CD4-positive, alpha-beta T cell treated with Interleukin-4 for 4 hours (primary cell): ENCODE measurements at regions not wholly inside any gene's neighbourhood (a gene's known extent, or its start where the extent isn't known, plus 50 kb on each side); places are given as distances from the start of the nearest gene placed in this dataset.
A peak's percentile ranks its signal among the peaks of the same experiment; 100 is the strongest.

Experiments used
- DNase-seq: peaks from one replicate; pipeline ENCODE4 v3.0.0-alpha.2; 2020

DNA sequence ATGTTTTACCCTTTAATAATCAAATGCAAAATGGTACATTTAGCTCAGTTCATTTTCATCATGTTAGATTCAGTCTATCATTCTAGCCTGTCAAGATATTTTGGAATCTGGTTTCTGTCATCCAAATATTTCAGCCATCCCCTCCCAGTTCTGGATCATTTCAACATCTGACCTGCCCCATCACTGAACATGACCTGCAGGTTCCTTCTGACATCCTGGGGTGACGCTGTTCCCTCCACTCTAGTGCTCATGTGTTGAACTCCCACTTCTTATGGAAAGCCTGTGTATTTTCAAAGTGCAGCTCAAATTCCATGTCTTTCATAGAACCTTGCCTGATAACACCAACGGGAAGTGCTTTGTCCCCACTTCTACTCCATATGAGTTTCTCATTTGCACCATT, 320.0 kb upstream of the TNP1 start:
- no peak for DNase-seq

DNA sequence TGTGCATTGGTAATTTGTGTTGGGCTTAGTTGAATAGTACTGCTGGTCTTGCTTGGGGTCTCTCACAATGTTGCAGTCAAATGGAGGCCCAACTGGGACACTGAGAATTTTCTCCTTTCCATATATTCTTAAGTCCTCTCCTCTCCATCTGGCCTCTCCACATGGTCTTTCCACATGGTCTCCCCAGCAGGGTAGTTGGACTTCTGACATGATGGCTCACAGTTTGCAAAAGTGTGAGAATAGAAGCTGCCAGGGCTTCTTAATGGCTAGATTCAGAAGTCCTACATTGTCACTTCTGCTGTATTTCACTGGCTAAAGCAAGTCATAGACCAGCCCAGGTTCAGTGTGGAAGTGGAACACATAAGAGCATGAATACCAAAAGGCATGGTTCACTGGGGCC, 318.5 kb upstream of the TNP1 start:
- DNase-seq: no peak

DNA sequence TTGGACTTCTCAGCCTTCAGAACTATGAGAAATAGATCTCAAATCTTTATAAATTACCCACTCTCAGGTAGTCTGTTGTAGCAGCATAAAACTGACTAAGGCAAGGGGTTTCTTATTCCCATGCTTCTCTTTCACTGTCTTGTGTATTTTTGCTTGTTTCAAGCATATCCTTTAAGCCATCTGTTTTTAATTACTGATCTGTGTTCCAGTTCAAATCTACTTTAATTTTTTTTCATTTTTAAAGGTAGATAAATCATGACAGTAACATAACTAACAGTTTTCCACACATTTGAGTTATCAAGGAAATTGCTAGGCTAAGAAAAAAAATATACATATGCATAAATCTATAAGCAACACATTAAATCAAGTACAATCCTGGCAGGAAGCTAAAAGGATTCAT, 317.9 kb upstream of the TNP1 start:
- no peak for DNase-seq

DNA sequence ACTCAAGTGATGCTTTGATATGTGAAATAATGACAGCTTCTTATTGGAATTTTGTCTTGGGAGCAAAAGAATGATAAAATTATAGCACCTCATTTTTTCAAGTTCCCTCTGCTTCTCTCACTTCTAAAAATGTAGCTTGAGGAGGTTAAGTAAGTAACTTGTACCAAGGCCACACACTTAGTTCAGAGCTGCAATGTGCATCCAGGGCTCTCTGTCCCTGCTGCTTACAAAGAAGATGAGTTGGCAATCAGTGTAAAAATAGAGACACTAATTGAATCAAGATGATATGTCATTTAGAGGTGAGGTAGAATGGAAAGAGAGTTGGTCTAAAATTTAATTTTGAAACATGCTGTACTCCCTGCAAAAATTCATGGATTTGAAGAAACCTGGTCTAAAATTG, 312.0 kb upstream of the TNP1 start:
- no peak for DNase-seq

DNA sequence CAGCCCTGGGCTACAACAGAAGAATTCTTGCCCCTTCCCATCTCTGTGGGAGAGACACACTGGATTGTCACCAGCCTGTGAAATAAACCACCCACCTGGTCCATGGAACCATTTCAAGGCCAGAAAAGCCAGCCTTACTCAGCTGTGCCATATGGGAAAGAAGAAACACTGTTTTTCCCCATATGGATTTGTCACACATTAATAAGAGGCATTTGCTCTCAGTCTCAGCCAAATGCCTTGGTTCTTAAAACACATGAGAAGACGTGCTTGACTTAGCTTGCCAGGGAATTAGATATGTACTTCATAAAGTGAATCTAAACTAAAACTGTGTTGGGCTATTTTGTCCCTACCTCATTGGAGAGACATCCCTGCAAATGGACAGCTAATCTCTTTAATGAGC, 308.6 kb upstream of the TNP1 start:
- DNase-seq: no peak

DNA sequence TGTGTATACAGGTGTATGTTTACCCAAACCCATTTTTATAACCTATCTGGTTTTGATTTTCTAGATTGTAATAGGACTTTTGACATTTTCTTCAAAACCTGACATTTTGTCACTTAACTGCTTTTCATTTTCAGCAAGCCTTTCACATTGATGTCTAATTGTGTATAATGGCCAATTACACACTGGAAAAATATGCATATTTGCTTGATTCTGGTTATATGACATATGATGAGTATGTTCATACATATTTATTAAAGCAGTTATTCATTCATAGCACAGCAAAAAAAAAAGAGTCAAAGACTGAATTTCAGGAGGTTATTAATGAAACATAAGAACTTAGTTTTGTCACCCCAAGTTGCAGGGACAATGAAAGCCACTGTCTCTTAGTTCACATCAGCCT, 307.7 kb upstream of the TNP1 start:
- DNase-seq: no peak

DNA sequence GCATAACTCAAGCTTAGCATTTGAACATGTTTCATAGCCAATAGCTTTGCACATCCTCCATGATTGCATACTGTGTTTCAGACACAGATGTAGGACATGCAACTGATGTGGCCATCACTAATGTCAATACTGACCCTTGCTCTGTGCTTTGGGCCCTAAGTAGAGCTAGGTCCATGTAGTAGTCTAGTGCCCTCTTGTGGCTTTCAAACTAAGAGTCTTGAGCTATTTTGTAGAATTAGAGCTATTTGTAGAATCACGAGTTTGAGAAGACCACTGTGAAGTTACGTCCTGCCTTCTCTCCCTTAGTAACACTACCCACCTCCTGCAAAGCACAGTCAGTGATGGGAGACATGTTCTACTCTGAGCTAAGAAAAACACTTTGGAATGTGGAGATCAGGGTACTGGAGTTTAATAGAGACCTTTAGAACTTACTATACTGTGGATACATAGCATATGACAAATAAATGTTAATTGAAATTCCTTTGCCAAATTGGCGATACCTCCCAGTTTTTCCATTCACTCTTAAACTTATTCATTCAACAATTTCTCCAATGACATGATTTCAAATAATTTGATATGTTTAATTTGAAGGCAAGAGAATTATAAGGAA, 306.5 kb upstream of the TNP1 start:
- no peak for DNase-seq

DNA sequence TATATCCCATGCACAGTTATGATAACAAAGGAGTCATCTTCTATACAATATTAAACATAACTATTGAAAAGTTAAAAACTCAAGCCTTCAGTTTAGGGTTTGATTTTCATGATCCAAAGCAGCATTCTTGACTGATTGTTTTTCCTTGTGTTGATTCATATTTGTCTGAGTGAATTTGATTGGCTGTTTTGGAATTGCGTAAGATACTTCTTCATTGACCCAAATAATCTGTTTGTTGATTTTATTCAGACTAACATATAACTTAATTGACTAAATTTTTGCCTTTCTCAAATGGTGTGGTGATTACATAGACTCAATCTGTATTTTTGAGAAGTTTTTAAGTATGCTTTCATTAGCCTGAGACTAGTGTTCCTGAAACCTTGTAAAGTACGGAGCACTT, 305.7 kb upstream of the TNP1 start:
- DNase-seq: no peak

DNA sequence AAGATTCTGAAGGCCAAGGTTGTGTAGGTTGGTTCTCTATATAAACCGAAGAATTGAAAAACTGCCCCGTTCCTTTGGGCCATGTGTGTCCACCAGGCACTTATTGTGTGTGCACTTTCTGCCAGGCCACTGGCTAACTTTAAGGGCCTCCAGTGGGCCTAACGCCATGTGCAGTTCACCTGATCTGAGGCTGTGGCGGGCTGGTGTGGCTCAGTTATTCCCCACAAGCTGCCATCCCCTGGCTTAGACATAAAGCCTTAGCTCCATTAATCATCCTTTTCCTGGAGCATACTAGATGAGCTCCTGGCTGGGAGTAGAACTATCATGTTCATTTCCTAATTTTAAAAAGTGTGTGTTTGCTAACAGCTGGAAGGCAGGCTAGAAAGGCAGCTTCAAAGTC, 304.1 kb upstream of the TNP1 start:
- no peak for DNase-seq

DNA sequence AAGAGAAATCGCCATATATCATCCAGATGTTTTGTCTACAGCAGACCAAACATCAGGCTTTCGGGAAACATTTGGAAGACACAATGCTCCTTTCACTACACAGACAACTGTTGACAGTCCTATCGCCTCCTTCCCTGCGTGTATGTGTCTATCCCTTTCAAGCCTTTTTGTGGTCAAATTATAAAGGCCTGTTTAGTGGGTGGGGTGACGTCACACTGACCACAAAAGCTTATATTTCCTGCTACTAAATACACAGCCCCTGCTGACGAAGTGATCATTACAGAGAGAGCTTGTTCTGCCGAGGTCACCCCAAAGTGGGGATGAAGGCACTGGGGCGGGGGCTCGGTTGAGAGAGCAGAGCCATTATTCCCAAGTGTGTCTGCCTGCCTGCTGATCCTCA, 302.7 kb upstream of the TNP1 start:
- DNase-seq: no peak

DNA sequence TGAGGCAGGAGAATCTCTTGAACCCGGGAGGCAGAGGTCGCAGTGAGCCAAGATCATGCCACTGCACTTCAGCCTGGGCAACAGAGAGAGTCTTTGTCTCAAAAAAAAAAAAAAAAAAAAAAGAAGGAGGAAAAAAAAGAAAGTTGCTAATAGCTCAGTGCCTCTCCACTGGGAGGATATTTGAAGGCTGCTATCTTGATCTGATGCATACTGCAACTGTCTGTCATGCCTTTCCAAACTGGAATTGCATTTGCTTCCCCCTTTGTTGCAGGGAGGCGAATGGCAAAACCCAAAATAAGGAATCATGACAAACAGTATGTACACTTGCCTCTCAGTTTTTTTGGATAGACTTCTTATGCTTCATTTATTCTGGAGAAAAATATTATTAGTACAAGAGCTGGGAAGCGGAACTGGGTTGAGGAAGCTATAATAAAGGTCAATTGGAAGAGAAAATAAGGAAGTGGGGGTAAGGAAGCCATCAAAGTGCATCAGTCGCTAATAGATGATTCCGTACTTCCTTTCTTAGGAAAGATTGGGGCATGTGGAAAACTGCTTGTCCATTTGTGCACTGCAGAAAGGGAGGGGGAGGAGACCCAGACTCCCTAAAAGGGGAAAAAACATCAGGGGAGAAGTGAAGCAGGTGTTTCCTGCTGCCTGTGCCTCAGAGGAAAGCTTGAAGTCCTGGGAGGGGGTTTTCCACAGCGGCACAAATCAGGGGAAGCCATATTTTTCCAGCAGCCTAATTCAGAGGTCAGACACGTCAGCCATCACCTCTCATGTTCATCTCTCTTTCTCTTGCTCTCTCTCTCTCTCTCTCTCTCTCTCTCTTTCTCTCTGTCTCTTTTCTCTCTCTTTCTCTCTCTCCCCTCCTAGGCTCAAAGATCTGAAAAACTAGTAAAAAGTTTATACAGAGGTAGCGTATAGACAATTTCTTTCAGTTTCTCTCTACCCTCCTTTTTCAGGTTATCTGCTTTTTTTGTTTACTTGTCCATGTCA, 301.4 kb upstream of the TNP1 start:
- DNase-seq: peak; percentile 4

DNA sequence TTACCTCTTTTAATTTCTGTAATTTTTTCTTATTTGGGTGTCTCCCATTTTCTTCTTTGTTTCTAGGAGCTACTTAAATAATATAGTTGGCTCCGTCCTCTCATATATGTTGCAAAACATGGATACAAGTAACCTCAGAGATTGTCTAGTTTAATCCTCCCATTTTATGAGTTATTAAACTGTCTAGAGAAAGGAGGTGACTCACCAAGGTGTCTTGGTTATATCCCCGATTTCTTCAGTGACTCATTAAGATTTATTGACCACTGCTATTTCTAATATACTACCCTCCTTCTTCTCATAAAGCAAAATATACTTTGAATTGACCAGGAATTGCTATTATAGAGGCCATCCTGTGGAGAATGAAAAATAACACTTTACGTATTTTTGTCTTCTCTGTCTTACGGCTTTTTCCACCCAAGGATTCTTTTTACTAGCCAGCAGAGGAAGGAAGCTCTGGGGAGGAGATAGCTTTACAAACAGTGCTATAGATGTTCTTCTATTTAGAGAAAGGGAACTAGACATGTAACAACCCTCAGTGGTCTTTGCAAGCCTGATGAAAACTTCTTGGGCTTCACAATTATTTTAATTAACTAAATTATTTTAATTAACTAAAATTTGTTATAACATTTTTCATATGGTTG, 300.4 kb upstream of the TNP1 start:
- no peak for DNase-seq

DNA sequence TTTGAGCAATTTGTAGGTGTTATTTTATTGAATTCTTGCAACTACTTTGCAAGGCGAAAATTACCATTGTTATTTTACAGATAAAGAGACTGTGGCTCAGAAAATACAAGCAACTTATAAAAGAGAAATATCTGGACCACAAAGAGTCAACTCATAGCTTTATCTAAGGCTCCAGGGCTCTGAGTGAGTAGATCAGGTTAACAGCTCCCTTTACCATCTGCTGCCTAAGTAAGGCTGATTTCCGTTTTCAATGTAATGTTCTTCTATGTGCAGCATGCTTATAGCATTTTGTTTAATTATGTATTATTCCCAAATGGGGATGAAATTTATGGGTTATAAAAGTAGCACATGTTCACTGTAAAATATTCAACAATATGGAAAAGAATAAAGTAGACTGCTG, 299.1 kb upstream of the TNP1 start:
- DNase-seq: no peak

DNA sequence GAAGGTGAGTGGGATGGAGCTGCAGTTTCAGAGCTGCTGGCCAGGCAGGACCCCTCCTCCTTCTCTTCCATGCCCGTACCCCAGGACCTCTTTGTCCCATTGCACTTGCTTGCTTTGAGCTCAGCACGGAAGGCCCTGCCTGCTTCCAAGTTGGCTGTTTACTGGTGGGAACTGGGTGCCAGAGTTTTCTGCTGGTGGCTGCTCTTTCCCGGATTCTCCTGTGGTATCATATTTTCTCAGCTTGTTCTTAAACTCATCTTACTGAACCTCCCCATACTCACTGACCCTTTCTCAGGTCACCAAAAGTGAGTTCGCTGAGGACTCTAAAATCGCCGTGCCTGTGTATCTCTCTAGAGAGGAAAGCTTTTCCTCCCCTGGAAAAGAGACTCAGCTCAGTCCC, 297.7 kb upstream of the TNP1 start:
- DNase-seq: no peak

DNA sequence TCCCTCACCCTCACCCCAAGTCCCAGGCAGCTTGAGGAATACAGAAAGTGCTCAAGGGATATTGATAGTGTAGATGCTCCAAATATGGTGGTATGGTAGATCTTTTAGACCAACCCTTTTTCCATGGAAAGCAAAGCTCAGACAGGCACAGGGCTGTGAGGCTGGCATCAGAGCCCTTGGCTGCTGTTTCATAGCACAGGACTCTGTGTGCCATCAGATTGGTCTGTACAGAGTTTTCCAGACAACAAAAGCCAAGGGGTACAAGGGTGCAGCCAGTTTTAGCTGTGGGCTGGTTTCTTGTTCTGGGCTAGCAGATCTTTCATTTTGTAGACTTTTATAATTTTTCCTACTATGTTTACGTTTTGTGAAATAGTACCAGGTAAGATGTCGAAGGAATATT, 296.9 kb upstream of the TNP1 start:
- DNase-seq: no peak

DNA sequence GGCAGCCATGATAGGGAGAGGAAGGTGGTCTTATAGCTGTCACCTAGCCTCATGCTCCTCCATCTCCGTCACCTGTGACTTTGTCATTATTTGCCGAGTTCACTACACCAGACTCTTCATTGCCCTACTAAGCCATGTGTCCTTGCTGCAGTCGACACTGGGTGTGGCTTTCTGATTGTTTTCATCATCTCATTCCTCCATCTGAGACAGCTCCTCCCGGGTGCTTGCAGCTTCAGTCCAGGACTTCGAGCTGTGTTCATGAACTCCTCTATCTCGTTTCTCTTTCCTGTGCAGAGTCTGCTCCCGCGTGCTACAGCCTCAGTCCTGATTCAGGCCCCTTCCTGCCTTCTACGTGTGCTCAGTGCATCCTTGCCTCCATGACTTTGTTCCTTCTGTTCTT, 295.1 kb upstream of the TNP1 start:
- DNase-seq: no peak

DNA sequence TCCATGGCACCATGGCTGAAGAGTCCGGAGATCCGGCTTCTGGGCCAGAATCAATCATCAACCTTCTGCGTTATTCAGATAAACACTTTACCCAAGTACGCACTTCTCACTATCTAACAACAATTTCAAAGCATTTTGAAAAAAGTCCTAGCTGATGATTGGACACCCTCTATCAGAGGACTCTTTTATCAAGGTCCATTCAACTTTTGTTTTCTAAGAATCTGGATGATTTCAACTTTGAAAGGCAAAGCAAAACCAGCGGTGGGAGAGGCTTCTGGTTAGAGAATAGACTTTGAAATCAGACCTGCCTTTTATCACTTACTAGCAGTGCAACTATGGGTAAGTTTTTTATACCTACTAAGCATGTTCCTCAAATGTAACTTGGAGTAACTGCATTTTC, 293.6 kb upstream of the TNP1 start:
- no peak for DNase-seq

DNA sequence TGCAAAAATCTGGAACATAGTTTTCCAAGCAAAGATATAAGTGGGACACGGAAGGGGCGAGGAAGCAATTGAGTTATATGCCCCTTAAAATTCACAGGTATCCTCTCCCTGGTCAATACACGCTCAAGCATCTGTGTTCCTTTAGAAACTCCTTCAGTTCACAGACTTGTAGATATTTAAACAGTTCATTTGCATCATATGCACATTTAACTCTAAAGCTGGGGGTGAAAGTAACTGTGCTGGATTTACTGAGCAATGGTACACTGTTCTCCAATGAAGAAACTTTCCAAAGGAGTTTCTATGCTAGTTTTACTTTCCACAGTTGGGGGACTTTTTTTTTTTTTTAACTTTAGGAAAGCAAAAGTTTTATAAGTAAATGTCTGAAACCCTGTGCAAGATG, 293.0 kb upstream of the TNP1 start:
- DNase-seq: no peak

DNA sequence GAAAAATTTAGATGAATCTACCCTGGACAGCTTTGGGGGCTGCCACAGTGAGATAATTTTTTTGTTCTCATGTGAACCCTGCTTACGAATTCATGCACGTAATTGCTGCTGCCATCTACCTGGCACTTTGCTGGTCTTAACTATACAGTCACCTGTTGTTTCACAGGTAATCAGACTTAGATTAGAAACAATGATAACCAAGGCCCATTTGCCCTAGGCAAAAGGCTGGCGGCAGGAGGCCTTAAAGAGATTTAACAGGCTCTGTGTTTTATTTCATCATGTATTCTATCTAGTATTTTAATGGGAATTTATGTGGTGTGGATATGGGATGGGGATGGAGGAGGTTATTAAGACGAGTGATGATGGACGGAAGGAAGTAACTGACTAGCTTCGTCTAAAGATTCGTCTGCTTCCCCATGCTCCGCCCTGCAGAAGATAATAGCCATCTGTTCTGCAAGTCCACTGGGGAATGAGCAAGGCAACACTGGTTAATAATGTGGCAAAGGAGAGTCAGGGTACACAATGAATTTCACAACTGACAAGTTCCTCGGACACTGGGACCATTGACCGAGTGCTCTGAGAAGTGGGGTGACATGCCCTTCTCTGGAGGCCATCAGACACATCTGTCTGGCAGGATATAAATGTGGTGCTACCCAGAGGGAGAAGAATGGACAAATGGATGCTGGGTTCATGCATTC, 291.8 kb upstream of the TNP1 start:
- no peak for DNase-seq

DNA sequence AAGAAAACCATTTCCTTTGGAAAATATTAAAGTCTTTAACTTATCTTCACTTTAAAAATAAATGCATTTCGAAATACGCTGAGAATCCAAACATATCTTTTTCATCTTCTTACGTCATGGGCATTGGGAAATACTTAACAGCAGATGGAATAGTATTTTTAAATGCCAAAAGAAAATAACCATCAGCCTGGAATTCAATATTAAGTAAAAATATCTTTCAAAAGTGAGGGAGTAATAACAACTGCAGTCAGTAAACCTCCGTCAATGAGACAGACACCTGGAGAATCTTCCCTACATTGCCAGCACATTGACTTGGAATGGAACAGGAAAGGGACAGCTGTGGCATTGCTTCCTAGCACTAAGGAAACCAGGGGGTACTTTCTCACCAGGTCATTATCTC, 290.4 kb upstream of the TNP1 start:
- no peak for DNase-seq

DNA sequence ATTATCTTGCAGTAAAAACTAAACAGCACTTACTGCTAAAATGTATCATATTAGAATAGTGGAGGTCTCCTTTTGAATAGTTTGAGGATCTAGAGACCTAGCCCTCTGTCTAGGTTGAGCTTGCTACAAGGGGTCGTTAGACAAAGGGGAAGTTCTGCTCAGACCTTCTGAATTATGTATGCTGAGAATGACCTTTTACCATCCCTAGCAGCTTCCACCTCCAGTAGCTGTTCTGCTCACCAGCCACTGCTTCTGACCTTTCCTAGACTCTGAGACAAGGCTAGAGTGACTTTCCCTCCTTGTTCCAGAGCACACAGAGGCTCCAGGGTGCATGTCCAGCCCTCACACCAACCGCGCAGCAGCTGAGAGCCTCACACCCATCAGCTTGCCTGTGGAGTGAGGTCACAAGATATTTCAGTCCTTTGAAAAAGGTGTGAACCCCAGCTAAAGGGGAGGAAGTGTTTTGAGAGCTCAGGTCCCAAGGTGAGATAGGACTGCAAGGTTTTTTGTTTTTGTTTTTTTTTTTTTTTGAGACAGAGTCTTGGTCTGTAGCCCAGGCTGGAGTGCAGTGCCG, 289.3 kb upstream of the TNP1 start:
- DNase-seq: no peak

DNA sequence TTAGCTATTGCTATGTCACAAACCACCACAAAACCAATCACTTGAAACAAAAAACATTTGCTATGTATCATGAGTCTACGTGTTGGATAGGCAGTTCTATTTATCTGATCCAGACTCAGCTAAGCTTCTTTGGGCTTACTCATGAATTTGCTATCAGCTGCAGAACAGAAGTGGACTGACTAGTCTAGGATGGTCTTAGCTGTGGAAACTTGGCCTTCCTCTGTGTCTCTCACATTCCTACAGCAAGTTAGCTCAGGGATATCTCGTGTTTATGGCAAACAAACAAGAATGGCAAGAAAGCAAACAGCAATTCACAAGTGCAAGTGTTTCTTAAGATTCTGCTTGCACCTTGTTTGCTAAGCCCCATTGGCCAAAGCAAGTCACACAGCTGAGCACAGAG, 288.0 kb upstream of the TNP1 start:
- no peak for DNase-seq

DNA sequence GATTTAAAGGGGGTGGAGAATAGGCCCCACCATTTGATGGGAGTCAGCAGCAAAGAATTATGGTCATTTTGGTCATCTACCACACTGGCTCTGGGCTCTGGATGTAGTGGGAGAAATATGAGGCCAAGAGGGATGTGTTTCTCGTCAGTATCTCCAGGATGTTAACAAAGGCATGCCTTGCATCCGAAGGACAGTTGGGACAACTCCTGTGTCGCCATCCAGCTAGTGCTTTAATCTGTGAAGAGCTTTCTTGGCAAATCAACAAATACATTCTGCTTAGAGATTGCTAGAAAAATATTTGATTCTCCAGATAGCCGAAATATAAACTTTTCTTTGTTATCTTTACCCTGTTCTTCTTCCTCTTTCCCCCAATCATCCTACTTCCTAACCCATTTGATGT, 287.1 kb upstream of the TNP1 start:
- DNase-seq: no peak
